GM12878 (cell line): ENCODE measurements at regions not wholly inside any gene's neighbourhood (a gene's known extent, or its start where the extent isn't known, plus 50 kb on each side); places are given as distances from the start of the nearest gene placed in this dataset.

Experiments
- CREM ChIP-seq: IDR thresholded peaks from 2 replicates; pipeline ENCODE4 v1.6.1; 2014; ENCODE audit warnings: antibody characterized with exemption, low read depth
- CTCF ChIP-seq, 3 experiments: IDR thresholded peaks in 2 of 3; conservative IDR thresholded peaks in 1 of 3; 2 replicates each; pipeline ENCODE4 v1.5.1; 2011; ENCODE audit warnings: low read depth in 3 of 3, low read length in 3 of 3, mild to moderate bottlenecking in 3 of 3, control low read depth in 2 of 3, moderate library complexity in 2 of 3, inconsistent platforms in 1 of 3, mixed read lengths in 1 of 3; ENCODE audit not compliant: control insufficient read depth in 2 of 3, insufficient read depth in 1 of 3; ENCODE audit errors: extremely low read depth in 1 of 3
- NFYA ChIP-seq: IDR thresholded peaks from 2 replicates; pipeline ENCODE4 v1.6.1; 2011; ENCODE audit warnings: low read depth, mild to moderate bottlenecking, low read length, improper control_type of control experiment, borderline replicate concordance
- POLR2A ChIP-seq: IDR thresholded peaks from 2 replicates; pipeline ENCODE4 v1.6.1; 2011; ENCODE audit warnings: low read depth, mild to moderate bottlenecking, low read length
- SIN3A ChIP-seq: IDR thresholded peaks from 2 replicates; pipeline ENCODE4 v1.6.1; 2012; ENCODE audit warnings: low read depth, low read length, improper control_type of control experiment
- TCF3 ChIP-seq: IDR thresholded peaks from 2 replicates; pipeline ENCODE4 v1.6.1; 2012; ENCODE audit warnings: low read depth, mild to moderate bottlenecking, low read length, borderline replicate concordance; ENCODE audit not compliant: insufficient read depth

DNA sequence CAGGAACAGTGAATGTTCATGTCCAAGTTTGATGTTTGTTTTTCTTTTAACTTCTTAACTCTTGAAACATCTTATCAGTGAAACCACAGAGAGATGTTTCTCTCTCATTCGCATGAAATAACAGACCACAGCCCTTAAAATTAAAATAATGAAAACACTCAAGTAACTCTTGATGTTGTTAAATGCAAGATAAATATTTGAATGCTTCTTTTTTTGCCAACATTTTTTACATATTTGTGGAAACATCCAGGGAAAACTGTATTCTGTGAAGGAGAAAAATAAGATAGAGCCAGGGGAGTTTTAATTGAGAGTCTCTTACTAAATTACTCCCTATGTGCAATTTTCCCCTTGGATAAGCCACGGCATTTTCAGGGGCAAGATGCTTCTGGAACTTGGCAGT, 361.8 kb upstream of the MGMT start:
- no peak for TF ChIP-seq TCF3
- TF ChIP-seq POLR2A: no peak
- TF ChIP-seq CTCF (IDR thresholded peaks at IDR 0.05 in 2 of 3, conservative IDR thresholded peaks at IDR 0.05 in 1 of 3; ENCODE audit: control insufficient read depth in 2 of 3, extremely low read depth in 1 of 3, insufficient read depth in 1 of 3, low read depth in 3 of 3, low read length in 3 of 3): no peak
- no peak for TF ChIP-seq NFYA
- TF ChIP-seq CREM: no peak
- TF ChIP-seq SIN3A: no peak
